HCT116 (cell line): ENCODE measurements at regions not wholly inside any gene's neighbourhood (a gene's known extent, or its start where the extent isn't known, plus 50 kb on each side); places are given as distances from the start of the nearest gene placed in this dataset.

Experiments
- ATAC-seq: fragments of 200-7000 bp; cut with Tn5 transposase; 2 replicates; pipeline ENCODE4 v1.9.1; 2020; ENCODE audit warnings: mild to moderate bottlenecking, moderate library complexity
- BruUV-seq: library from RNA; stranded (reverse); fragments of 400-500 nt; replicated peaks from 2 replicates; lab custom pipeline; 2021; lab: Mats Ljungman, UMichigan
- CTCF ChIA-PET: fragments of 300-600 bp; sonication (Branson Sonifier 250); formaldehyde crosslinking; loops from one replicate; lab custom pipeline; 2021; ENCODE audit warnings: antibody characterized with exemption; lab: Charles Lee
- POLR2A ChIA-PET: fragments of 300-600, 350-600 bp; sonication (Branson Sonifier 250); formaldehyde crosslinking; loops from one replicate; lab custom pipeline; 2021; ENCODE audit warnings: antibody characterized with exemption; lab: Charles Lee
- RAD21 ChIA-PET, 2 experiments: fragments of 300-600 bp; sonication (Branson Sonifier 250); formaldehyde crosslinking; loops; one replicate each; lab custom pipeline; 2023; ENCODE audit warnings: low total read pairs in 2 of 2; ENCODE audit not compliant: uncharacterized antibody in 2 of 2, unreplicated experiment in 2 of 2, low non-redundant PET in 1 of 2; lab: Charles Lee
- DNase-seq: peaks from one replicate; pipeline ENCODE4 v3.0.0-alpha.2; 2010; ENCODE audit warnings: low read depth, low spot score
- H2AFZ ChIP-seq: fragments of 200-600 bp; shearing (Covaris generic), sonication (generic); 2 replicates; pipeline ENCODE4 v1.6.1; 2017; ENCODE audit warnings: low read depth, mixed run types, mixed read lengths, antibody characterized with exemption, low read length; ENCODE audit not compliant: poor library complexity, severe bottlenecking
- H3K27ac ChIP-seq: 2 replicates; pipeline ENCODE4 v1.5.1; 2012; ENCODE audit warnings: low read depth, low read length
- H3K27me3 ChIP-seq: fragments of 200-600 bp; sonication (generic); 2 replicates; pipeline ENCODE4 v1.6.1; 2016; ENCODE audit warnings: mixed run types, low read length, mixed read lengths; ENCODE audit not compliant: insufficient read depth
- H3K36me3 ChIP-seq, 2 experiments: fragments of 200-500 bp in 1 of 2; fragments of 200-600 bp in 1 of 2; sonication (Bioruptor generic) in 1 of 2; sonication (generic) in 1 of 2; 2 replicates each; pipeline versions ENCODE4 v1.5.1 to v1.6.1; 2014 to 2016; ENCODE audit warnings: low read length in 2 of 2, inconsistent platforms in 1 of 2, mixed read lengths in 1 of 2, mixed run types in 1 of 2; ENCODE audit not compliant: insufficient read depth in 2 of 2, control insufficient read depth in 1 of 2
- H3K4me1 ChIP-seq, 2 experiments: fragments of 200-600 bp in 1 of 2; sonication (generic) in 1 of 2; 2 replicates each; pipeline versions ENCODE4 v1.5.1 to v1.6.1; 2012 to 2017; ENCODE audit warnings: low read length in 2 of 2, inconsistent platforms in 1 of 2, mild to moderate bottlenecking in 1 of 2, mixed read lengths in 1 of 2, mixed run types in 1 of 2, moderate library complexity in 1 of 2; ENCODE audit not compliant: insufficient read depth in 2 of 2, control insufficient read depth in 1 of 2
- H3K4me2 ChIP-seq: fragments of 200-600 bp; sonication (generic); 2 replicates; pipeline ENCODE4 v1.6.1; 2017; ENCODE audit warnings: mixed run types, low read length, mixed read lengths
- H3K4me3 ChIP-seq, 2 experiments: fragments of 200-600 bp in 1 of 2; sonication (generic) in 1 of 2; replicated peaks in 1 of 2; 2 replicates each; pipeline ENCODE4 v1.5.1; 2011 to 2016; ENCODE audit warnings: low read length in 2 of 2, control low read depth in 1 of 2, low read depth in 1 of 2, mild to moderate bottlenecking in 1 of 2, mixed read lengths in 1 of 2, mixed run types in 1 of 2
- H3K79me2 ChIP-seq: fragments of 200-600 bp; sonication (generic); 2 replicates; pipeline ENCODE4 v1.6.1; 2017; ENCODE audit warnings: mild to moderate bottlenecking, mixed run types, low read length, moderate library complexity, mixed read lengths; ENCODE audit not compliant: insufficient read depth
- H3K9ac ChIP-seq: fragments of 200-600 bp; sonication (generic); 2 replicates; pipeline ENCODE4 v1.6.1; 2016; ENCODE audit warnings: low read length, mixed read lengths
- H3K9me2 ChIP-seq: fragments of 200-600 bp; sonication (generic), shearing (Covaris generic); 2 replicates; pipeline ENCODE4 v1.6.1; 2017; ENCODE audit warnings: mixed run types, mild to moderate bottlenecking, moderate library complexity; ENCODE audit not compliant: insufficient read depth
- H3K9me3 ChIP-seq, 2 experiments: fragments of 200-500 bp in 1 of 2; fragments of 200-600 bp in 1 of 2; sonication (Bioruptor generic) in 1 of 2; sonication (generic) in 1 of 2; 2 replicates each; pipeline ENCODE4 v1.6.1; 2014 to 2017; ENCODE audit warnings: low read length in 2 of 2, mixed read lengths in 2 of 2, inconsistent platforms in 1 of 2, low read depth in 1 of 2, mild to moderate bottlenecking in 1 of 2, mixed run types in 1 of 2, moderate library complexity in 1 of 2; ENCODE audit not compliant: control insufficient read depth in 1 of 2, insufficient read depth in 1 of 2
- H4K20me1 ChIP-seq: fragments of 200-600 bp; sonication (generic), shearing (Covaris generic); 2 replicates; pipeline ENCODE4 v1.6.1; 2017; ENCODE audit warnings: mixed run types, mild to moderate bottlenecking, moderate library complexity; ENCODE audit not compliant: insufficient read depth
- CEBPB ChIP-seq: IDR thresholded peaks from 2 replicates; pipeline ENCODE4 v1.6.1; 2012; ENCODE audit warnings: low read depth
- EGR1 ChIP-seq: IDR thresholded peaks from 2 replicates; pipeline ENCODE4 v1.6.1; 2012; ENCODE audit warnings: low read depth
- EZH2 ChIP-seq: fragments of 200-600 bp; sonication (generic); IDR thresholded peaks from 2 replicates; pipeline ENCODE4 v1.6.1; 2017; ENCODE audit warnings: antibody characterized with exemption, mixed run types
- EZH2phosphoT487 ChIP-seq: fragments of 200-600 bp; IDR thresholded peaks from 2 replicates; pipeline ENCODE4 v1.6.1; 2018; ENCODE audit warnings: antibody characterized with exemption, borderline replicate concordance
- FOSL1 ChIP-seq: IDR thresholded peaks from 2 replicates; pipeline ENCODE4 v1.6.1; 2012; ENCODE audit warnings: low read depth
- JUND ChIP-seq: IDR thresholded peaks from 2 replicates; pipeline ENCODE4 v1.6.1; 2012
- POLR2A ChIP-seq: IDR thresholded peaks from 2 replicates; pipeline ENCODE4 v1.7.0; 2011; ENCODE audit warnings: borderline replicate concordance; ENCODE audit not compliant: insufficient read depth, insufficient read length; ENCODE audit errors: extremely low read depth
- POLR2AphosphoS5 ChIP-seq: IDR thresholded peaks from 2 replicates; pipeline ENCODE4 v1.6.1; 2011; ENCODE audit warnings: mild to moderate bottlenecking, low read depth, low read length, moderate library complexity
- RAD21 ChIP-seq: IDR thresholded peaks from 2 replicates; pipeline ENCODE4 v1.6.1; 2012; ENCODE audit warnings: low read depth, mild to moderate bottlenecking
- SP1 ChIP-seq: IDR thresholded peaks from 2 replicates; pipeline ENCODE4 v1.6.1; 2012; ENCODE audit warnings: low read depth
- ZBTB33 ChIP-seq: IDR thresholded peaks from 2 replicates; pipeline ENCODE4 v1.6.1; 2011; ENCODE audit warnings: mild to moderate bottlenecking, low read length, moderate library complexity; ENCODE audit not compliant: insufficient replicate concordance; ENCODE audit errors: extremely low read depth
- ZFX ChIP-seq: fragments of 450-650 bp; IDR thresholded peaks from 2 replicates; pipeline ENCODE4 v1.6.1; 2017
- ZNF274 ChIP-seq: fragments of 200-500 bp; sonication (Bioruptor generic); IDR thresholded peaks from 2 replicates; pipeline ENCODE4 v1.6.1; 2014; ENCODE audit warnings: mild to moderate bottlenecking, low read depth, low read length, inconsistent platforms
- intact Hi-C: fragments of 100-400 bp; cut with micrococcal nuclease; formaldehyde crosslinking; loops from 2 replicates; pipeline ENCODE4 v1.10.0; 2022
- TF ChIP-seq, protein P1 (sequence below): IDR thresholded peaks from 2 replicates; pipeline ENCODE4 v1.6.1; 2012; ENCODE audit warnings: low read depth
- TF ChIP-seq, protein P2 (sequence below): IDR thresholded peaks from 2 replicates; pipeline ENCODE4 v1.6.1; 2012
- TF ChIP-seq, protein P3 (sequence below): IDR thresholded peaks from 2 replicates; pipeline ENCODE4 v1.6.1; 2012

DNA sequence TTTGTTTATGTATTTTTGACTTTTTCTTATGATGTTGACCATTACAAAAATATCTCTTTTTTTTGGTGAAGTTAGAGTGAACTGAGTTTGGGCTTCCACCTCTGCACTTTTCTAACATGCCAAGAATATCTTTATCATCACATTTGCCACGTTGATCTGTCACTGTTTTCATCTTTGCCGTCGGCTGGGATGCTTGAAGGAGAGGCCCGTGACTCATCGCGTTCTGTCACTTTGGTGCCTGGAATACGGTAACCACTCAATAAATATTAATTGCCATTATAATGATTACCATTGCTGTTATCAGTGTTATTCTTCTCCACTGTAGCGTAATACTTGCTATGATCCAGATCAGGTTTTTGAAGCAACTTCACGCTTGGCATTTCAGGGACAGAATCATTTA is 350.8 kb upstream of the PFKP start:
- no peaks in the 10 kb centered on the region for H3K79me2 ChIP-seq
- ChIA-PET CTCF (no interaction called here), RAD21 (no interaction called here), POLR2A (no interaction called here)
- H4K20me1 ChIP-seq, result no peaks in the 10 kb centered on the region
- H3K9ac ChIP-seq, result no peak overlapping the region
- H3K27ac ChIP-seq, result no peak overlapping the region
- H3K36me3 ChIP-seq, result no peaks in the 10 kb centered on the region
- no peak for ATAC-seq
- H2AFZ ChIP-seq, result no peak overlapping the region
- intact Hi-C loops, result no loop called here
- peaks cover 0 to 7% of the 10 kb centered on the region in 2 experiments; a peak in 2 of 4 replicates for H3K9me3 ChIP-seq
- no TSS peak for BruUV-seq
- H3K4me2 ChIP-seq, result no peak overlapping the region
- DNase-seq, result no peak
- H3K9me2 ChIP-seq, result no peaks in the 10 kb centered on the region
- H3K27me3 ChIP-seq, result no peaks in the 10 kb centered on the region
- no peaks in the 10 kb centered on the region for H3K4me1 ChIP-seq
- TF ChIP-seq, protein P1, sequence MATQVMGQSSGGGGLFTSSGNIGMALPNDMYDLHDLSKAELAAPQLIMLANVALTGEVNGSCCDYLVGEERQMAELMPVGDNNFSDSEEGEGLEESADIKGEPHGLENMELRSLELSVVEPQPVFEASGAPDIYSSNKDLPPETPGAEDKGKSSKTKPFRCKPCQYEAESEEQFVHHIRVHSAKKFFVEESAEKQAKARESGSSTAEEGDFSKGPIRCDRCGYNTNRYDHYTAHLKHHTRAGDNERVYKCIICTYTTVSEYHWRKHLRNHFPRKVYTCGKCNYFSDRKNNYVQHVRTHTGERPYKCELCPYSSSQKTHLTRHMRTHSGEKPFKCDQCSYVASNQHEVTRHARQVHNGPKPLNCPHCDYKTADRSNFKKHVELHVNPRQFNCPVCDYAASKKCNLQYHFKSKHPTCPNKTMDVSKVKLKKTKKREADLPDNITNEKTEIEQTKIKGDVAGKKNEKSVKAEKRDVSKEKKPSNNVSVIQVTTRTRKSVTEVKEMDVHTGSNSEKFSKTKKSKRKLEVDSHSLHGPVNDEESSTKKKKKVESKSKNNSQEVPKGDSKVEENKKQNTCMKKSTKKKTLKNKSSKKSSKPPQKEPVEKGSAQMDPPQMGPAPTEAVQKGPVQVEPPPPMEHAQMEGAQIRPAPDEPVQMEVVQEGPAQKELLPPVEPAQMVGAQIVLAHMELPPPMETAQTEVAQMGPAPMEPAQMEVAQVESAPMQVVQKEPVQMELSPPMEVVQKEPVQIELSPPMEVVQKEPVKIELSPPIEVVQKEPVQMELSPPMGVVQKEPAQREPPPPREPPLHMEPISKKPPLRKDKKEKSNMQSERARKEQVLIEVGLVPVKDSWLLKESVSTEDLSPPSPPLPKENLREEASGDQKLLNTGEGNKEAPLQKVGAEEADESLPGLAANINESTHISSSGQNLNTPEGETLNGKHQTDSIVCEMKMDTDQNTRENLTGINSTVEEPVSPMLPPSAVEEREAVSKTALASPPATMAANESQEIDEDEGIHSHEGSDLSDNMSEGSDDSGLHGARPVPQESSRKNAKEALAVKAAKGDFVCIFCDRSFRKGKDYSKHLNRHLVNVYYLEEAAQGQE, result no peak
- TF ChIP-seq ZFX (no peak), RAD21 (no peak), JUND (no peak), SP1 (no peak), EZH2 (no peak), FOSL1 (no peak), ZBTB33 (no peak), EGR1 (no peak), POLR2A (no peak), CEBPB (no peak), POLR2AphosphoS5 (no peak), EZH2phosphoT487 (no peak), ZNF274 (no peak)
- TF ChIP-seq, protein P2, sequence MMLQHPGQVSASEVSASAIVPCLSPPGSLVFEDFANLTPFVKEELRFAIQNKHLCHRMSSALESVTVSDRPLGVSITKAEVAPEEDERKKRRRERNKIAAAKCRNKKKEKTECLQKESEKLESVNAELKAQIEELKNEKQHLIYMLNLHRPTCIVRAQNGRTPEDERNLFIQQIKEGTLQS, result no peak
- TF ChIP-seq, protein P3, sequence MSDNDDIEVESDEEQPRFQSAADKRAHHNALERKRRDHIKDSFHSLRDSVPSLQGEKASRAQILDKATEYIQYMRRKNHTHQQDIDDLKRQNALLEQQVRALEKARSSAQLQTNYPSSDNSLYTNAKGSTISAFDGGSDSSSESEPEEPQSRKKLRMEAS, result no peak
- no peak overlapping the region for H3K4me3 ChIP-seq
